GM10266 (cell line): ENCODE measurements at regions not wholly inside any gene's neighbourhood (a gene's known extent, or its start where the extent isn't known, plus 50 kb on each side); places are given as distances from the start of the nearest gene placed in this dataset.

Source experiments
- DNase-seq: peaks from one replicate; pipeline ENCODE4 v3.0.0; 2012; ENCODE audit errors: extremely low spot score
- TF ChIP-seq, protein P1 (sequence below): IDR thresholded peaks from 2 replicates; pipeline ENCODE4 v1.5.1; 2012; ENCODE audit warnings: mild to moderate bottlenecking, low read depth; ENCODE audit not compliant: control insufficient read depth, insufficient read depth; ENCODE audit errors: missing control alignments

DNA sequence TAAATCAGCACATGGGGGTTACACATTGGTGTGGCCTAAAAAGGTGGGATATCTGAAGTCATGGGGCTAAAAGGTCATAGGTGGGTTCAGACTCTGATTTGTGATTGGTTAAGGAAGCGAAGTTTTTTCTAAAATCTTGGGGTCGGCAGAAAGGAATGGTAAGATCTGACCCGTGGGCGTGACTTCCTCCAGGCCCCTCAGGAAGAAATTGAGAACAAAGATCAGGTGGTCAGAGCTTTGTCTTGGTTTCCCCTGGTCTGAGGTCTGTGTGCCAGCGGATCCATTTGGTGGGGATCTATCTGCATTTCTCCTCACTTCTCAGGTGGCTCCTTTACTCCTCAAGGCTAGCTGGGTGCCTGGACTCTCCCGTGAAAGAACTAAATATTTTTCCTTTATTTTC is 302.8 kb downstream of the ABCC12 start:
- no peak for DNase-seq
- TF ChIP-seq, protein P1, sequence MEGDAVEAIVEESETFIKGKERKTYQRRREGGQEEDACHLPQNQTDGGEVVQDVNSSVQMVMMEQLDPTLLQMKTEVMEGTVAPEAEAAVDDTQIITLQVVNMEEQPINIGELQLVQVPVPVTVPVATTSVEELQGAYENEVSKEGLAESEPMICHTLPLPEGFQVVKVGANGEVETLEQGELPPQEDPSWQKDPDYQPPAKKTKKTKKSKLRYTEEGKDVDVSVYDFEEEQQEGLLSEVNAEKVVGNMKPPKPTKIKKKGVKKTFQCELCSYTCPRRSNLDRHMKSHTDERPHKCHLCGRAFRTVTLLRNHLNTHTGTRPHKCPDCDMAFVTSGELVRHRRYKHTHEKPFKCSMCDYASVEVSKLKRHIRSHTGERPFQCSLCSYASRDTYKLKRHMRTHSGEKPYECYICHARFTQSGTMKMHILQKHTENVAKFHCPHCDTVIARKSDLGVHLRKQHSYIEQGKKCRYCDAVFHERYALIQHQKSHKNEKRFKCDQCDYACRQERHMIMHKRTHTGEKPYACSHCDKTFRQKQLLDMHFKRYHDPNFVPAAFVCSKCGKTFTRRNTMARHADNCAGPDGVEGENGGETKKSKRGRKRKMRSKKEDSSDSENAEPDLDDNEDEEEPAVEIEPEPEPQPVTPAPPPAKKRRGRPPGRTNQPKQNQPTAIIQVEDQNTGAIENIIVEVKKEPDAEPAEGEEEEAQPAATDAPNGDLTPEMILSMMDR: no peak

DNA sequence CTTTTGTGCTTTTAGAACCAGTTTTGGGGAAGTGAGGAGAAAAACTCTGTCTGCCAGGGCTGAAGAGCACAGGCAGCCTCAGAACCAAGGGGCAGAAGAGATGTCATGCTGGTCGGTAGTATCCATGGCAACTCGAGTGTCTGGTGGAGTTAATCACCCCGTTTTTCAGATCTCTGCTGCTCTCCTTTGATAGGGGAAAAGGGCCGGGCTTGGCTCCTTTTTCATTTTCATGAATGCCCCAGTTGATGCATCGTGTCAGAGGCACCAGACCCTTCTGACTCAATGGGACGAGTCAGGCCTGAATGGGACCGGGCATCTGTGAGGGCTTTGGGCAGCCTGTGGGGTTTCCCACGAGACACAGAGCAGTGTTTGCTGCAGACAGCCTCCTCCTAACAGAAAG is 304.6 kb downstream of the ABCC12 start:
- TF ChIP-seq, protein P1: no peak

DNA sequence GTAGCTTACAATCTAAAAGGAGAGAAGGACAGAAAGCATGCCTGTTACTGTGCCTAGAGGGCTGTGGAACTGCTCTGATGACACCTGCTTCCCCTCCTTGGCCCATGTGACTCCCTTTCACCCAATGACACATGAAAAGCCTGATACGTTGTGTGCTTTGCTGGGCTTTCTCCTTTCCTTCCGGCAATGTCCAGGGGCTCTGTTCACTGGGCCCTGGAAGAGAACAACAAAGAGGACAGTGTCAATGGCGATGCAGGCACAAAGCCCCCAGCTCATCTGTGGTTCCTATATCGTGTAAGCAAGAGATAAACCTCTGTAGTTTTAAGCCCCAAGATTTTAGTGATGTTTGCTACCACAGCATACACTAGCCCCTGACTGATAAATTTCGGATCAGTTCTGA is 306.1 kb downstream of the ABCC12 start:
- no peak for DNase-seq
- TF ChIP-seq, protein P1: no peak

More for the DNA sequence above, 304.6 kb downstream of the ABCC12 start:
- no peak for DNase-seq

DNA sequence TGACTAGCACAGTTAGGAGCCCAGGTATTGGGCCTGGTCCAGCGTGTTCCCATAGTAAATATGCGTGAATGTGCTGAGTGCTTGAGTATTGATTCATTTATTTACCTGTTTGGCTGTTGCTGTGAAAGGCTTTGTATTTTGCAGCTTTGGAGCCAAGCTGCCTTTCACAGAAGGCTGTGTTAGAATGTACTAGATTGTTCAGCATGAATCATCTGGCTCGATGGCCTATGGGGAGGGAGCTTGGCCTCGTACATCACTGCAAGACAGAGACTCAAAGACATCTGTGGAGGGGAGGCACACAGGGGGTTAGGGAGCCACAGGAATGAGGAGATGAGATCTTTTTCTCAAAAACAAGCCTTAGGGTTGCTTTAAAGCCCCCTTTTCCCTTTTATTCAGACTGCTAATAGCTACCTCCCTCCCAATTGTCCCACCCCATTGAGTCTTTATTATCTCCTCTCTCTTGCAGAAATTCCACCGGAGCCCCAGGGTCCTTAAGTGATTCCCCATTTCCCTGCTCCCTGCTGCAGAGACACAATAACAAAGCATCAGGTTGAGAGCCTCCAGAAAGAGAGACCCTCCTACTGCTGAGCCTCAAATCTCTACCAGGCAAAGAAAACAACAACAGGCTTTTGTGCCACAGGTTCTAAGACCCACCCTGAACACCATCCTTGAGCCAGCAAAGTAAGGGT is 307.2 kb downstream of the ABCC12 start:
- TF ChIP-seq, protein P1: no peak
- no peak for DNase-seq

DNA sequence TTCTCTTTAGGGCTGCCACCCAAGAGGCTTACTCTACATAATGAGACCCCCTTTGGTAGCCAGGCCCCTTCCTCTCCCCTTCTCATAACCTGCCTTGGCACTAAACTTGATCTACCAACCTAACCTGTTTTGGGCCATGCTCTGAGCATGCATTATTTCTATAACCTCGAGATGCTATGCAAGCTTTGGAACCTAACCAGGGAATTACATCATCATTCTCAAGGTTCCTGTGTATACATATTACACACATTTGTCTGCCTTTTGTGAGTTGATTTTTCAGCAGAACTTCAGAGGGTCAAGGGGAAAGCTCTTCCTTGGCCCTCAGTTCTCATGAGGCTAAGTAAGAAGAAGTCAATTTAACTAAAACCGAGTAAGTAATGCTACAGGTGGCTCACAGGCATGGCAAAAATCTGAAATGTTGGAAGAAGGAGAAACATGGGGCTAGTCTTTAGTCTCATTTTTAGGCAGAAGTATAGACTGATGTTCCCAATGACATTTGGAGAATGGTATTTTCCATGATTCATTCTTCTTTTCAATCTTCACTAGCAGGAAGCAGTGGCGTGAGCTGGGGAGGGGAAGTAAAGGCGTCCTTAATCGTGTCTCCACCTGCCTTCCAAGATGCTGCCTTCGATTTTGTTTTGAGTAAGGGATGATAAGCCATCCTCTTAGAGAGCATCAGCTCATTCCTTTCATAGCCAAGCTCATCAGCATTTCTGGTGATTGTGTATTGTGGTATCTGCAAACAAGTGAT is 308.4 kb downstream of the ABCC12 start:
- TF ChIP-seq, protein P1: no peak
- DNase-seq: no peak

DNA sequence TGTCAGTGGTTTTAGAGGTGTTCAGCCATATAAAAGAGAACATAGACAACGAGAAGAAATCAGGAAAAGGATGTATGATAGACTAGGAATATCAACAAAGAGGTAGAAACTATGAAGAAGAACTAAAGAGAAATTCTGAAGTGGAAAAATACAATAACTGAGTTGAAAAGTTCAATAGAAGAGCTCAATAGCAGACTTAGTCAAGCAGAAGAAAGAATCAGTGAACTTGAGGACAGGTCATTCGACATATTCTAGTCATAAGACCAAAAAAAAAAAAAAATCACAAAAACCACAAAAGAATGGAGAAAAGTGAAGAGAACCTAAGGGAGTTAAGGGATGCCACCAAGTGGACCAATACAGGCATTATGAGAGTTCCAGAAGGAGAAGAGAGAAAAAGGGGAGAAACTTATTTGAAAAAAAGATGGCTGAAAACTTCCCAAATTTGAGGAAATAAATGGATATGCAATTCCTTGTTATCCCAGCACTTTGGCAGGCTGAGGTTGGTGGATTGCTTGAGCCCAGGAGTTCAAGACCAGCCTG is 321.2 kb downstream of the ABCC12 start:
- DNase-seq: no peak
- TF ChIP-seq, protein P1: no peak

DNA sequence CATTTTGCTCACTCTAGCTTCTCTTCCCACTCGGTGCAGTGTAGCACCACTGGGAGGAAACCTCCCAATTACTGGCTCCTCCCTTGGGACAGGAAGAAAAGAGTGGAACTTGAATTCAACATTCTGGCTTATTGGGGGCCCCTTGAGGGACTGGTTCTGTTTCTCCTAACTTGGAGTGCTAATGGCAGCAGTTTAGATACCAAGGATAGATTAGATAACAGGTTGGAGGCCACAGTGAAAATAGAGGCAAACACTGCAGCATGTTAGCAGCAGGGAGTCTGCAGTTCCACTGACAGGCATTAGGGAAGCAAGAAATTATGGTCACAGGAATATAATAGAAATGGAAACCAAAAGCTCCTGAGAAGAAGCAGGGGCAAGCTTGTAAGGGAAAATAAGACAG is 322.0 kb downstream of the ABCC12 start:
- TF ChIP-seq, protein P1: no peak
- no peak for DNase-seq
